Heart right ventricle (tissue), 16 donors: ENCODE measurements at regions not wholly inside any gene's neighbourhood (a gene's known extent, or its start where the extent isn't known, plus 50 kb on each side); places are given as distances from the start of the nearest gene placed in this dataset.

Experiments
- ATAC-seq, 8 donors: fragments of 200-7000 bp; cut with Tn5 transposase; one replicate each; pipeline ENCODE4 v1.9.1; 2020; ENCODE audit warnings: mild to moderate bottlenecking in 8 of 8, moderate library complexity in 8 of 8, moderate number of reproducible peaks in 1 of 8
- DNase-seq, 2 donors: peaks; one replicate each; pipeline ENCODE4 v3.0.0-alpha.2; 2020
- H3K27ac ChIP-seq, 10 donors: fragments of 200-600 bp; sonication (generic) in 2 of 10; one replicate each; pipeline versions ENCODE4 v1.5.0 to v1.8.0; 2020 to 2022; ENCODE audit warnings: mild to moderate bottlenecking in 3 of 10
- H3K27me3 ChIP-seq, 7 donors: fragments of 200-600 bp; one replicate each; pipeline ENCODE4 v1.8.0; 2021 to 2022; ENCODE audit warnings: mild to moderate bottlenecking in 2 of 7
- H3K36me3 ChIP-seq, 9 donors: fragments of 200-600 bp; sonication (generic) in 1 of 9; one replicate each; pipeline versions ENCODE4 v1.5.0 to v1.8.0; 2020 to 2022; ENCODE audit warnings: mild to moderate bottlenecking in 2 of 9
- H3K4me1 ChIP-seq, 9 donors: fragments of 200-600 bp; sonication (generic) in 1 of 9; one replicate each; pipeline versions ENCODE4 v1.5.0 to v1.8.0; 2020 to 2022; ENCODE audit warnings: mild to moderate bottlenecking in 4 of 9
- H3K4me3 ChIP-seq, 10 donors: fragments of 200-600 bp; sonication (generic) in 2 of 10; one replicate each; pipeline versions ENCODE4 v1.5.0 to v1.8.0; 2020 to 2022; ENCODE audit warnings: mild to moderate bottlenecking in 7 of 10, moderate library complexity in 2 of 10
- H3K9me3 ChIP-seq, 11 donors: fragments of 200-600 bp in 10 of 11; sonication (generic) in 2 of 11; one replicate each; pipeline versions ENCODE4 v1.5.0 to v1.8.0; 2013 to 2022; ENCODE audit warnings: mild to moderate bottlenecking in 2 of 11, control low read depth in 1 of 11, moderate library complexity in 1 of 11
- CTCF ChIP-seq, 9 donors: fragments of 200-600 bp; sonication (generic) in 2 of 9; IDR thresholded peaks; one replicate each; pipeline versions ENCODE4 v1.5.0 to v1.8.0; 2021 to 2022; ENCODE audit warnings: antibody characterized with exemption in 9 of 9, mild to moderate bottlenecking in 5 of 9, moderate library complexity in 1 of 9
- WGBS, 2 donors: extraction: QIAGEN DNeasy Blood & Tissue Kit; methylation state at CpG; one replicate each; pipeline ENCODE4 v1.1.7; 2013; ENCODE audit warnings: inconsistent platforms in 1 of 2; 5-methylcytosine and 5-hydroxymethylcytosine counted together
- intact Hi-C, 10 donors: fragments of 100-400 bp; cut with DNase I; formaldehyde crosslinking; loops; one replicate each; pipeline versions ENCODE4 v1.11.1 to v1.14.2; 2022
- donor health status: Arrhythmogenic right ventricular cardiomyopathy.
- donor health status: ischemic (EF 13 %, LVEDD 7.1; RV severe dilation, severe dysfunction).
- donor health status: healthy with polysubstance abuse.
- donor health status: DM: no; HTN: yes; CAD: no.
- donor health status: DM: no; HTN: no; CAD: no.
- donor health status: ischemic (EF 25% LVEDD 6.9; RV normal size, moderate dysfunction).
- donor health status: ischemic (EF 25% LVEDD 5.7; RV mildly dilated, moderate dysfunction).
- donor health status: healthy.
- donor health status: DM: yes; HTN: yes; CAD: no.
- donor health status: Ischemic cardiomyopathy.
- donor health status: ischemic (EF 35%, LVEDD 5.7; RV mildly dilated, moderate dysfunction).
- donor health status: nonischemic (EF 11% LVEDD 7.7; RV severe dilation, severe dysfunction).
- donor health status: DM: yes; HTN: yes; CAD: no.
- donor health status: PGD.
- donor health status: ischemic (EF 29% LVEDD 5.4; RV normal size, mild dysfunction).
- donor health status: nonischemic (EF 23%, LVEDD 6.1; RV moderate dilation, normal function).

DNA sequence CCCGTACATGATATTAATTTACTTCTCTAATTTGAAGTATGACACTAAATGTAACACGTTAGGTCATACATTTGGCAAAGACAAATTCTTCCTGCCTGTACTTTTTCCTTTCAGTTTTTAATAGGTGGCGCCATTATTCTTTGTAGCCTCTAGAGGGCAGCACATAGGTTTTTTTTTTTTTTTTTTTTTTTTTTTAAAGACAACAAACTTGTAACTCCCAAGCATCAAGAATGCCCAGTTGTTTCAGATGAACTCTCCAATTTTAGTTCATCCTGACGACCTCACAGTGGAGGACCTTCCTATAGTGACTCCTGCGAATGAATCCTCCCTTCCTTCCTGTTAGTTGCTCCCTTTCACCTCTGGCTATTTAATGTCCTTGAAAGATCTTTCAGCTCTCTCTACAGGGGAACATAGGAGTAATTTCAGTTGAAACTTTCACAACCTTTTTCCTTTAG, 139.3 kb upstream of the HDAC9 start:
- ATAC-seq, result peak in 7 of 8 donors; percentile 17 to 59 (median 50)

GRCh38 chr7:18357691-18358090, 137.9 kb upstream of the HDAC9 start:
- WGBS, 2 donors, result 100% methylated on average over 1 of the region's 1 CpG
- no peak for DNase-seq
- Histone ChIP-seq H3K27me3 (no peaks in the 10 kb centered on the region), H3K27ac (no peak overlapping the region), H3K4me3 (no peak overlapping the region), H3K4me1 (peaks cover 0 to 15% (median 7%) of the 10 kb centered on the region in 9 donors), H3K9me3 (no peaks in the 10 kb centered on the region), H3K36me3 (no peaks in the 10 kb centered on the region)
- no peak for ATAC-seq
- intact Hi-C loops, result loop anchor here (2.0 to 10.0 kb wide), 10 partner anchors 137 to 1307 kb away; partner anchors contain the start of genes HDAC9 (in 6 of the 10) and TWIST1 (in 1 of the 10)
- peak in 2 of 9 donors; percentile 10 to 25 for TF ChIP-seq CTCF (IDR thresholded peaks at IDR 0.05)

More for the DNA sequence above, 139.3 kb upstream of the HDAC9 start:
- Histone ChIP-seq H3K27ac (peak overlapping the region in 8 of 10 donors; percentile 6 to 64 (median 52)), H3K4me1 (peaks cover 0 to 19% (median 8%) of the 10 kb centered on the region in 9 donors), H3K27me3 (no peaks in the 10 kb centered on the region), H3K4me3 (peak overlapping the region in 6 of 10 donors; percentile 13 to 31 (median 25)), H3K36me3 (no peaks in the 10 kb centered on the region), H3K9me3 (no peaks in the 10 kb centered on the region)
- peak; percentile 54 to 81 (median 75) for TF ChIP-seq CTCF (IDR thresholded peaks at IDR 0.05)
- DNase-seq, result no peak
- WGBS, 2 donors, result 2 to 4% methylated on average over 5 of the region's 5 CpGs
- intact Hi-C loops, result loop anchor here (2.0 to 10.0 kb wide), 10 partner anchors 139 to 1309 kb away; partner anchors contain the start of genes HDAC9 (in 6 of the 10) and TWIST1 (in 1 of the 10)

GRCh38 chr7:18361756-18362155, 133.8 kb upstream of the HDAC9 start:
- intact Hi-C loops, result no loop called here
- whole genome bisulfite sequencing, 2 donors, result 60 to 76% methylated on average over 4 of the region's 4 CpGs
- TF ChIP-seq CTCF (IDR thresholded peaks at IDR 0.05), result no peak
- Histone ChIP-seq H3K27me3 (no peaks in the 10 kb centered on the region), H3K27ac (no peak overlapping the region), H3K4me1 (peaks cover 0 to under 1% (median 0%) of the 10 kb centered on the region in 9 donors), H3K9me3 (no peaks in the 10 kb centered on the region), H3K36me3 (no peaks in the 10 kb centered on the region), H3K4me3 (no peak overlapping the region)
- no peak for DNase-seq
- ATAC-seq, result no peak

- no peak for TF ChIP-seq CTCF (IDR thresholded peaks at IDR 0.05)
- Histone ChIP-seq H3K9me3 (no peaks in the 10 kb centered on the region), H3K27me3 (no peaks in the 10 kb centered on the region), H3K27ac (no peak overlapping the region), H3K4me1 (no peaks in the 10 kb centered on the region), H3K36me3 (no peaks in the 10 kb centered on the region), H3K4me3 (no peak overlapping the region)
- WGBS, 2 donors, result 91 to 94% methylated on average over 4 of the region's 4 CpGs
- ATAC-seq (no peak), DNase-seq (no peak)
- intact Hi-C loops, result no loop called here
These were observed 131.7 kb upstream of the HDAC9 start for GRCh38 chr7:18363751-18364380.
